DMS 273 (cell line): ENCODE measurements at regions not wholly inside any gene's neighbourhood (a gene's known extent, or its start where the extent isn't known, plus 50 kb on each side); places are given as distances from the start of the nearest gene placed in this dataset.

Source experiments
- DNase-seq: peaks from one replicate; lab custom pipeline; 2025; ENCODE audit not compliant: unreplicated experiment; lab: John Stamatoyannopoulos, UW

GRCh38 chr2:196344397-196344796, 173.0 kb upstream of the STK17B start:
- no peak for DNase-seq

- no peak for DNase-seq
Measured at GRCh38 chr2:196353717-196354116, 182.3 kb upstream of the STK17B start.

GRCh38 chr2:196354186-196354585, 182.8 kb upstream of the STK17B start:
- DNase-seq: no peak

GRCh38 chr2:196356332-196356731, 185.0 kb upstream of the STK17B start:
- DNase-seq: no peak

- DNase-seq: no peak
Measured at GRCh38 chr2:196360650-196361049, 189.3 kb upstream of the STK17B start.

- no peak for DNase-seq
Measured at GRCh38 chr2:196361606-196362326, 190.4 kb upstream of the STK17B start.

- DNase-seq: no peak
Measured at GRCh38 chr2:196362973-196363549, 191.7 kb upstream of the STK17B start.

- no peak for DNase-seq
Measured at GRCh38 chr2:196365145-196365544, 193.8 kb upstream of the STK17B start.

- DNase-seq: no peak
Measured at GRCh38 chr2:196365923-196366322, 194.5 kb upstream of the STK17B start.

- no peak for DNase-seq
Measured at GRCh38 chr2:196367633-196368032, 196.3 kb upstream of the STK17B start.

GRCh38 chr2:196368546-196369225, 197.3 kb upstream of the STK17B start:
- DNase-seq: no peak

- DNase-seq: no peak
Measured at GRCh38 chr2:196369967-196370366, 198.6 kb upstream of the STK17B start.

GRCh38 chr2:196370381-196370780, 199.0 kb upstream of the STK17B start:
- no peak for DNase-seq

GRCh38 chr2:196372276-196372809, 201.0 kb upstream of the STK17B start:
- no peak for DNase-seq

GRCh38 chr2:196372811-196373664, 201.7 kb upstream of the STK17B start:
- no peak for DNase-seq

GRCh38 chr2:196376984-196377877, 205.9 kb upstream of the STK17B start:
- DNase-seq: no peak

- DNase-seq: no peak
Measured at GRCh38 chr2:196379600-196379999, 208.2 kb upstream of the STK17B start.

- DNase-seq: no peak
Measured at GRCh38 chr2:196380098-196380497, 208.7 kb upstream of the STK17B start.

GRCh38 chr2:196380575-196380974, 209.2 kb upstream of the STK17B start:
- no peak for DNase-seq

- DNase-seq: no peak
Measured at GRCh38 chr2:196381464-196381863, 210.1 kb upstream of the STK17B start.
